Fibroblast of the conjunctiva (primary cell): ENCODE measurements at regions not wholly inside any gene's neighbourhood (a gene's known extent, or its start where the extent isn't known, plus 50 kb on each side); places are given as distances from the start of the nearest gene placed in this dataset.
A peak's percentile ranks its signal among the peaks of the same experiment; 100 is the strongest.
"Not testable (repeated sequence)": the region's sequence is repeated elsewhere in the genome, so short reads cannot be mapped to it uniquely, and the experiment has no call there.

Experiments used
- DNase-seq: peaks from one replicate; pipeline ENCODE4 v3.0.0-alpha.2; 2010; ENCODE audit warnings: low read depth

GRCh38 chr9:81073821-81074220 lies 615.5 kb downstream of the TLE1 start:
- DNase-seq: no peak

- no peak for DNase-seq
Measured at GRCh38 chr9:81072758-81073157, 616.6 kb downstream of the TLE1 start.

GRCh38 chr9:81071108-81071507 lies 618.2 kb downstream of the TLE1 start:
- DNase-seq: no peak

- no peak for DNase-seq
Measured at GRCh38 chr9:81070689-81071088, 618.7 kb downstream of the TLE1 start.

GRCh38 chr9:81069923-81070322 lies 619.4 kb downstream of the TLE1 start:
- no peak for DNase-seq

GRCh38 chr9:81069038-81069795 lies 620.1 kb downstream of the TLE1 start:
- DNase-seq: no peak

- not testable (repeated sequence) for DNase-seq
Measured at GRCh38 chr9:81062995-81063394, 626.4 kb downstream of the TLE1 start.

GRCh38 chr9:81058782-81059181 lies 630.6 kb downstream of the TLE1 start:
- DNase-seq: no peak

- DNase-seq: no peak
Measured at GRCh38 chr9:81053298-81054025, 635.9 kb downstream of the TLE1 start.

- DNase-seq: peak; percentile 17
Measured at GRCh38 chr9:81052846-81053245, 636.5 kb downstream of the TLE1 start.

- DNase-seq: no peak
Measured at GRCh38 chr9:81047280-81047679, 642.1 kb downstream of the TLE1 start.

GRCh38 chr9:81045658-81046057 lies 643.7 kb downstream of the TLE1 start:
- DNase-seq: no peak

- no peak for DNase-seq
Measured at GRCh38 chr9:81037889-81038288, 651.5 kb downstream of the TLE1 start.

- no peak for DNase-seq
Measured at GRCh38 chr9:81035601-81036000, 653.7 kb downstream of the TLE1 start.

- no peak for DNase-seq
Measured at GRCh38 chr9:81035171-81035570, 654.2 kb downstream of the TLE1 start.

- DNase-seq: no peak
Measured at GRCh38 chr9:81032831-81033230, 656.5 kb downstream of the TLE1 start.

GRCh38 chr9:81032030-81032572 lies 657.2 kb downstream of the TLE1 start:
- DNase-seq: peak; percentile 68

GRCh38 chr9:81031422-81032029 lies 657.8 kb downstream of the TLE1 start:
- no peak for DNase-seq

GRCh38 chr9:81030027-81030426 lies 659.3 kb downstream of the TLE1 start:
- no peak for DNase-seq

GRCh38 chr9:81028504-81028903 lies 660.8 kb downstream of the TLE1 start:
- peak; percentile 63 for DNase-seq

- no peak for DNase-seq
Measured at GRCh38 chr9:81022177-81022576, 667.2 kb downstream of the TLE1 start.

- DNase-seq: not testable (repeated sequence)
Measured at GRCh38 chr9:81014945-81015344, 674.4 kb downstream of the TLE1 start.

GRCh38 chr9:81013191-81013590 lies 676.2 kb downstream of the TLE1 start:
- not testable (repeated sequence) for DNase-seq
